HG03575 (cell line): ENCODE measurements at regions not wholly inside any gene's neighbourhood (a gene's known extent, or its start where the extent isn't known, plus 50 kb on each side); places are given as distances from the start of the nearest gene placed in this dataset.

Experiments used
- ATAC-seq: cut with Tn5 transposase; IDR thresholded peaks from one replicate; pipeline ENCODE4 v1.9.1; 2021; ENCODE audit not compliant: unreplicated experiment, insufficient number of reproducible peaks, low FRiP score; ENCODE audit errors: extremely low read depth

DNA sequence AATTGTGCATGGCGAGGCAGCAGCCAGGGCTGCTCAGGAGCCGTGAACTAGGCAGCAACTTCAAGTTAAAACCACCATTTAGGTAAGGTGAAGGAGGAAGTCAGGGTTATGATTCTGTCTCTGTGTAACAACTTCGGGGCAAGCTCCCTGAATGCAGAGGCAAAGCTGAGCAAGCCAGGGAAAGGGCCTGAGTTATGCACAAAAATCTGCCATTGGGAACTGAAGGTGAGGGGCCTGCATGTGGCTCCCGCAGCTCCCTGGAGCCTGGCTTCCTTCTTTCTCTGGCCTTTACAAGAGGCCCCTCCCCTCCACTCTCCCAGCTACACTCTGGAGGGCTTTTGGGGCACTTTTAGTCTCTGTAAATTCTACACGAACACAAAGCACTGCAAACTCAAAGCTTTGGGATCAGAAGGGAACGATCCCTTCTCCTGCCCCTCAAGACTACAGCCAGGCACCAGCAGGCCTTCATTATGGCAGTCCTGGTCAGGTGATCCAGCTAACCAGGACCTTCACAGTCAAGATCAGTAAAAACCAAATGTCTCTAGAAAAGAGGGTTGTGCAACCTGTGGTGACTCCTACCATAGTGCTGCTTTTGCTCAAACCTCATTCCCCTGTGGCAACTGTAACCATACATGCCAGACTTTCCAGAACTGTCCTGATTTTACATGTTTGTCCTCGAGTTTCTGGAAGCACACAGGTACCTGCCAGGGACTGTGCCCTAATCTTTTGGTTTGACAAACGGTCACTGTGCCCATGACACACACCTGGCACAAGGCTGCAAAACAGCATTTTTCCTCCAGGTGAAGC is 67.2 kb upstream of the PTGR2 start:
- no peak for ATAC-seq

- no peak for ATAC-seq
These were observed 68.4 kb upstream of the PTGR2 start for GRCh38 chr14:73783107-73783727.

GRCh38 chr14:73782623-73783022 is 68.4 kb upstream of the PNMA1 start:
- ATAC-seq, result no peak

GRCh38 chr14:73780896-73781295 is 66.7 kb upstream of the PNMA1 start:
- no peak for ATAC-seq

DNA sequence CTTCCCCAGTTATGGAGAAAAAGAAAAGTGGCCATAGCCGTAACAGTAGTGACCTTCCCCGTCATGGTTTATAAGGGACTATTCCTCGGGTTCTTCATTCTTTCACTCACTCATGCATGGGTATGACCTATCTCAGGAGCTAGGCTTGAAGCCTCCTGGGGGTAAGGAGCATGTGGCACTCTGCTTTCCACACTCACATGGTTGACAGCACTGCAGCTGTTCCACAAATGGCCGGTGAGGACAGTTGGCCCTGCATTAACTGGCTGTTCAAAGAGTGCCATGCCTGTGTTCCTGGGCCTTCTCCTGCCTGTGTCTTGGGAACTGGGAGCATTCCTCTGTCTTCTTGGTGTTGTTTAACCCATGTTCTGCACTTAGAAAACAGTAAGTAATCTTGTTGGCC is 66.2 kb upstream of the PNMA1 start:
- ATAC-seq, result no peak

GRCh38 chr14:73778736-73779135 is 64.6 kb upstream of the PNMA1 start:
- no peak for ATAC-seq

GRCh38 chr14:73777420-73777819 is 63.2 kb upstream of the PNMA1 start:
- ATAC-seq, result no peak

GRCh38 chr14:73776194-73776537 is 62.0 kb upstream of the PNMA1 start:
- ATAC-seq, result no peak

GRCh38 chr14:73775339-73776193 is 61.4 kb upstream of the PNMA1 start:
- no peak for ATAC-seq

GRCh38 chr14:73774671-73775070 is 60.5 kb upstream of the PNMA1 start:
- no peak for ATAC-seq

DNA sequence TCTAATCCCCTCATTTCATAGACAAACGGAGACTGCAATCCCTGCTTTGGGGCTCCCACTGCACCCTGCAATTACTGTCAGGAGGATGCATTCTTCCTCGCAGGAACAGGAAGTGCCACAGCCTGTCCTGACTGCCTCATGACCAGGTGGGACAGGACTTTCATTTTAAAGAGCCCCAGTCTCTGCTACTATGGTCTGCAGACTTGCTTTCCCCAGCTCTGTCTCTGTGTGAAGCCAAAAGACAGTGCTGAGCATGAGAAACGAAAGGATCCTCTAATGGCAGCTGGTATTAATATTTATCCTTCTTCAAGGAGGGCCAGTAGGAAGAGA is 60.0 kb upstream of the PNMA1 start:
- ATAC-seq, result no peak

DNA sequence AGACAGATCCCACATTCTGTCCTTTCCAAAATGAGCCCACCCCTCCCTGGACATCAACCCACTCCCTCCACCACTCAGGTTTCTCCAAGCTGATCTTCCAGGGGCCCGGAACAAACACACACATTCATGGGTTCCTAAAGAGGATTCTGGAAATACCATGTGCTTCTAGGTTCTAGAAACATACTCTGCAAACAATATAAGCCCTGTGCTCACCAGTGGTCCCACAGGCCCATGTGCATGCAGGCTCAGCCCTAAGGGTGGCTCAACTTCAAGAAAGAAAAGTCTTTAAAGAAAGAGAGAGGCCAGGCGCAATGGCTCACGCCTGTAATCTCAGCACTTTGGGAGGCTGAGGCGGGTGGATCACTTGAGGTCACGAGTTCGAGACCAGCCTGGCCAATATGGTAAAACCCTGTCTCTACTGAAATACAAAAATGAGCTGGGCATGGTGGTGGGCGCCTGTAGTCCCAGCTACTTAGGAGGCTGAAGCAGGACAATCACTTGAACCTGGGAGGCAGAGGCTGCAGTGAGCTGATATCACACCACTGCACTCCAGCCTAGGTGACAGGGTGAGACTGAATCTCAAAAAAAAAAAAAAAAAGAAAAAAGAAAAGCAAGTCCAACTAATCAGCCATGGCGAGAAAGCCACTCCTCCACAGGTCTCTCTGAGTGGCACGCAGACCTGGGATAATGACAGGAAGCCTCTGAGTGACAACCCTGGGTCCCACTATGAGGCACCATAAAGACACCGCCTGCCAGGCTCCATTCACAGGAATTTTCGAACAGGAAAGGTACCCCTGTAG is 59.5 kb upstream of the PNMA1 start:
- no peak for ATAC-seq

GRCh38 chr14:73771848-73772638 is 57.9 kb upstream of the PNMA1 start:
- ATAC-seq, result peak; percentile 27

DNA sequence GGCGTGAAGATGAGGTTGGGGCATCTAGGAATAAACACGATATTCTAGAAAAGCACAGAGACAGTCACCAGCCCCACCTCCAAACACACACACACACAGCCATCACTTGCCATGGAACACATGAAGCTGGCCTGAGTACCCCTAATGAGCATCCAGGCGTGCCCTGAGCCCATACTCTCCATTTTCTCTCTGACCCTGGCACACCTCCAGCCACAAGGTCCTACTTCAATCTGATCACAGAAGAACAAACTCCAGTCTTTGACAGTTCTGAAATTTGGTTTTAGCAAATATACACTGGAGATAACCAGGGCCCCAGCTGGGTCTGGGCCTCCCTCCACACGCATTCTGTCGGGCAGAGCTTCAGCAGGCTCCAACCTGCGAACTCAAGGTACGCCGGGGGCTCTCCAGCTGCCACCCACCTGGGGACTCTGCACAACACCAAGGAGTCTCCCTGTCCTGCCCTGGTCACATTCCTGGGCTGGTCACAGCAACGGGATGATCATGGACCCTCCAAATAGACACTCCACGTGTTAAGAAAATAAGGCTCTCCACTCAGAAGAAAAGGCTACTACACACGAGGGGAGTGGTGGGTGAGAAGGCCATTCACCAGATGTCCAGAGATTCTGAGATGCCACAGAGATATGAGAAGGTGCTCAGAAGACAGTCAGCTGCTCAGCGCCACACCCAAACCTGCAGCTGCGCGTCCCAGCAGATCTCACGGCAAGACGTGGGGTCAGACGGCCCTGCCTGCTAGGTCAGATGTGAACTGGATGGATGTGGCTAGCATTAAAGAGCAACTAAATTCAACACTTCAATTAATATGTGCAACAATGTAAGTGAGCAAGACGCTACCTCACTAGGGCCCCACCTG is 57.0 kb upstream of the PNMA1 start:
- no peak for ATAC-seq

DNA sequence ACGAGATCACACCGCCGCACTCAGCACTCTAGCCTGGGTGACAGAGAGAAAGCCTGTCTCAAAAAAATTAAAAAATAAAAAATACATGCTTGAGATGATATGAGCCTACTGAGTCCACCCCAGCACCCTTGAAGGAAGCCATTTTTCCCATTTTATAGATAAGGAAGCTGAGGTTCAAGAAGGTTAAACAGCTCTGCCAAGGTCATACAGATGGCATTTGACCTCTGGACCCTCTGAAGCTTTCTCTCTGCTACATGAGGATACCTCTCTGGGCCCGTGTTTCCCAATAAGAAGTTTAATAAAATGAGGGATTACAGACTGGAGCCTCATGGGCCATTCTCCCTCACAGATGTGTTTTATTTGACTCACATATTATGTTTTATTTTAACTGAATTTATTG is 53.9 kb upstream of the PNMA1 start:
- no peak for ATAC-seq

DNA sequence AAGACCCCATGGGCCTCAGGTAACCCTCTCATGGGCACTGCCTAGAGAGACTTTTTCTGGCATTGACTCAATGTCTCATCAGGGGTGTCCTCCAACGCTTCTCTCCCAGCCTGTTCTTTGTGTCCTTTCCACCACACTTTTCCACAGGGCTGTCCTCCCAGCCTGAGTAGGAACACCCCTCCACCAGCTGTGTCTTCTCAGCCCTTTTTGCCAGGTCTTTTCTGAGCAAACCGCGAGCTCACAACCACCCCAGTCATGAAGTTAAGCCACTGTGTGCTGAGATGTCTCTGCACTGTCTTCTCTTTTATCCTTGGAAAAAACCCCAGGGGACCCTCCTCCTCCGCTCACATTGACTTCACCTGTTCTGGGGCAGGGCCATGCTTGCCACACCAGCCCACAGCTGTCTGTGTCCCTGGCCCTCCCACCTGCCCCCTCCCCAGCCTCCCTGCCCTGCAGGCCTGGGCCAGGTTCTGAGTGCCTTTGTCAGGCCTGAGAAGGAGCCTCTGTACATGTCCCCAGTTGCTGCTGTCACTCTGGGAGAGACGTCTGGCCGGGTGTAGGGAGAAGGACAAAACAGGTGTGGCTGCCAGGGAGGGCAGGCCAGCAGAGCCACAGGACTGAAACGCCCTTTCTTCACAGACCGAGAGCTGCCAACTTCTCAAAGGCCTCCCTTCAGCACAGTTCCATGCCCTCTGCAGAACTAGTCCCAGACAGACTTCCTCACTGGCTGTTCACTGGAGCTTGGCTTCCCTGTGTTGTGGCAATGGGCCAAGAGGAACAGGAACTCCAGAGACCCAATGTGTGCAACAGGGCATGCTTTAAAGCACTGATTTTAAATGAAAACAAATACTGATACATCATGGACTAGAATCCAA is 50.5 kb upstream of the PNMA1 start:
- no peak for ATAC-seq
